ENCODE measurements at regions not wholly inside any gene's neighbourhood (a gene's known extent, or its start where the extent isn't known, plus 50 kb on each side); places are given as distances from the start of the nearest gene placed in this dataset.

DNA sequence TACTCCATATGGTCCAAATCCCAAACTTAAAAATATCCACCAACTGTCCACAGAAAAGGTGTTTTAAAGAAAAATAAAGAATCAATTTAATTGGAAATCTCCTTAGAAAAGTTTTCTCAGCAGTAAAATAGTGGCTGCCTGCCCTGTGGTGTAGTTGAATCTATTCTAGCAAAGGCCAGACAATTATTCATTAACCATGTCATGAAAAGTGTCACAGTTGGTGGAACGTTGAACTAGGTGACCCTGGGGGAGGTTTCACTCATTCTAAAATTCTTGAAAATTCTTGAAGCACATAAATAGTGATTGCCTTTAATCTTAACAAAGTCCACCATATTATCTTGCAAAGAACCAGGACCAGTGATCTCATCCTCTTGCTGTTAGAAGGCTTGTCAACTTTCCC, 78.4 kb upstream of the GZMB start:
- H3K27me3 ChIP-seq, result no peaks in the 10 kb centered on the region
- no peak overlapping the region for H3K27ac ChIP-seq
- ATAC-seq (no peak), DNase-seq (no peak)
- TF ChIP-seq CTCF (IDR thresholded peaks at IDR 0.05), result no peak
- H3K4me3 ChIP-seq, result no peak overlapping the region
- intact Hi-C loops (cut with DNase I), result no loop called here
- H3K36me3 ChIP-seq, result no peaks in the 10 kb centered on the region
- H3K9me3 ChIP-seq, result no peaks in the 10 kb centered on the region
- no peaks in the 10 kb centered on the region for H3K4me1 ChIP-seq

DNA sequence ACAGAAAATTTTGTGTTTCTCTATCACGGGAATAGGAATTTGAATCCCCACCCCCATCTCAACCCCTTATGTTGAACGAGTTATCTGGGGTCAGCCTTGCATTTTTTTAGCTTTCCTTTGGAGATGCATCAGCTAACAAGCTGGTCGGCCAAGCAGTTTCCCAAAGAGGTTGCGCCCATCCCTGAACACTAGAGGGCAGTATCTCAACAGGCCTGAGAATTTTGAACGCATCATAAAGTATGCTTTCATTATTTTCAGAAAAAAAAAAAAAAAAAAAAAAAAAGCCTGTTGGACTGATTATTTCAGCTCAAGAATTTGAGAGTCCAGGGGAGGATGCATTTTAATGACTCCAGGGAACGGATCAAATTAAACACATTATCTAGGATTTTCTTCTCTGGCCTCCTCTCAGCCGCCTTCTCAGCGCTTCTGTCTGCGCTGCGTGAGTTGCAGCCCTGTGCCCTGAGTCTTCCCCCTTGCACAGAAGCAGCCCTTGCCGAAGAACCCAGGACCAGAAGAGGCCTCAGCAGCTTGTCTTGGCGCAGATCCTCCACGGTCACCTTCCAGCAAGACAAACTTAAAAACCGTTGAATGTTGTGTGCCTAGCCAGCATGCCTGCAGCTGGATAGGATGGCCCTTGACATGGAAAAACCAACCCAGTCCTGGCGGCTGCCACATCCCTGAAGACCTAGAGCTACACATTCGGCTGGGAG, 76.6 kb upstream of the GZMB start:
- intact Hi-C loops (cut with DNase I), result no loop called here
- ATAC-seq, result peak; percentile 91

GRCh38 chr14:24708684-24709083, 74.7 kb upstream of the GZMB start:
- Histone ChIP-seq H3K27me3 (no peaks in the 10 kb centered on the region), H3K9me3 (no peaks in the 10 kb centered on the region), H3K36me3 (no peaks in the 10 kb centered on the region), H3K27ac (no peak overlapping the region), H3K4me3 (no peak overlapping the region), H3K4me1 (no peaks in the 10 kb centered on the region)
- DNase-seq (no peak), ATAC-seq (no peak)
- intact Hi-C loops (cut with DNase I), result no loop called here
- TF ChIP-seq CTCF (IDR thresholded peaks at IDR 0.05), result no peak

More for the DNA sequence above, 76.6 kb upstream of the GZMB start:
- DNase-seq, result peak in 3 of 4 donors; percentile 41 to 78 (median 57)
- Histone ChIP-seq H3K9me3 (no peaks in the 10 kb centered on the region), H3K36me3 (no peaks in the 10 kb centered on the region), H3K4me3 (no peak overlapping the region), H3K27ac (no peak overlapping the region), H3K27me3 (no peaks in the 10 kb centered on the region), H3K4me1 (no peaks in the 10 kb centered on the region)
- peak; percentile 72 to 89 for TF ChIP-seq CTCF (IDR thresholded peaks at IDR 0.05)

- Histone ChIP-seq H3K4me1 (no peaks in the 10 kb centered on the region), H3K9me3 (no peaks in the 10 kb centered on the region), H3K27me3 (no peaks in the 10 kb centered on the region), H3K4me3 (no peak overlapping the region), H3K36me3 (no peaks in the 10 kb centered on the region), H3K27ac (no peak overlapping the region)
- DNase-seq, result no peak
- intact Hi-C loops (cut with DNase I), result no loop called here
- no peak for ATAC-seq
- no peak for TF ChIP-seq CTCF (IDR thresholded peaks at IDR 0.05)
These were observed 72.4 kb upstream of the GZMB start for GRCh38 chr14:24706351-24706750.

DNA sequence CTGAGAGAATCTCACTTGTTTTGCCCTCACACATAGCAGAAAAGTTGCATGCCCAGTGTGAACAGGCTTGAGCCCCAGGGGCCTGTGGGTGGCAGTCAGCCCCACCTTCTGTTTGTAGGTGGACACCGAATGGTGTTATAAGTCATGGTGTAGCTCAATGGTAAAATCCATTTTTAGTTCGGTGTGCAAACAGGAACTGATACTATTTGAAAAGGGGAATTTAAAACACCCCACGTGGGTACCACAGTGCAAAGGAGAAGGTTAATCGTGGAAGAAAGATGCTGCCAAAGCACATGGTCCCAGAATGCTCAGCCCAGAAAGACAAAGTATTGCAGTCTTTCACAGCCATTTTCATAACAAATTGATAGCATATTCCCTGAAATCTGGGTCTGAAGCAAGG, 71.8 kb upstream of the GZMB start:
- H3K4me3 ChIP-seq, result no peak overlapping the region
- H3K36me3 ChIP-seq, result no peaks in the 10 kb centered on the region
- H3K27ac ChIP-seq, result no peak overlapping the region
- no peaks in the 10 kb centered on the region for H3K4me1 ChIP-seq
- no peaks in the 10 kb centered on the region for H3K9me3 ChIP-seq
- no peak for DNase-seq
- H3K27me3 ChIP-seq, result no peaks in the 10 kb centered on the region
- no peak for TF ChIP-seq CTCF (IDR thresholded peaks at IDR 0.05)
- intact Hi-C loops (cut with DNase I), result no loop called here
- ATAC-seq, result no peak
